Panc1 (cell line): ENCODE measurements at regions not wholly inside any gene's neighbourhood (a gene's known extent, or its start where the extent isn't known, plus 50 kb on each side); places are given as distances from the start of the nearest gene placed in this dataset.

Source experiments
- ATAC-seq: fragments of 200-7000 bp; cut with Tn5 transposase; 2 replicates; pipeline ENCODE4 v1.9.1; 2020; ENCODE audit warnings: mild to moderate bottlenecking, moderate library complexity
- BruUV-seq: library from RNA; stranded (reverse); fragments of 400-500 nt; replicated peaks from 2 replicates; lab custom pipeline; 2021; lab: Mats Ljungman, UMichigan
- CTCF ChIA-PET: fragments of 300-600 bp; sonication (Branson Sonifier 250); formaldehyde crosslinking; loops from one replicate; lab custom pipeline; 2022; ENCODE audit warnings: antibody characterized with exemption; lab: Charles Lee
- POLR2A ChIA-PET: fragments of 300-600 bp; sonication (Branson Sonifier 250); formaldehyde crosslinking; loops from one replicate; lab custom pipeline; 2022; ENCODE audit warnings: antibody characterized with exemption; lab: Charles Lee
- DNase-seq: peaks from one replicate; pipeline ENCODE4 v3.0.0-alpha.2; 2010; ENCODE audit warnings: low read depth, low spot score
- H3K27ac ChIP-seq: 2 replicates; pipeline ENCODE4 v1.5.1; 2011; ENCODE audit warnings: mild to moderate bottlenecking, low read length, inconsistent platforms
- H3K27me3 ChIP-seq: fragments of 200-500 bp; sonication (Bioruptor generic); 2 replicates; pipeline ENCODE4 v1.6.0; 2014; ENCODE audit warnings: low read length, inconsistent platforms; ENCODE audit not compliant: control insufficient read depth, insufficient read depth
- H3K36me3 ChIP-seq: fragments of 200-500 bp; sonication (Bioruptor generic); 2 replicates; pipeline ENCODE4 v1.5.1; 2014; ENCODE audit warnings: inconsistent platforms, mild to moderate bottlenecking, low read length, moderate library complexity; ENCODE audit not compliant: control insufficient read depth, insufficient read depth
- H3K4me1 ChIP-seq: 2 replicates; pipeline ENCODE4 v1.5.1; 2011; ENCODE audit warnings: inconsistent platforms, mild to moderate bottlenecking, low read length, moderate library complexity; ENCODE audit not compliant: control insufficient read depth, insufficient read depth
- H3K4me3 ChIP-seq, 2 experiments: 2 replicates each; pipeline ENCODE4 v1.5.1; 2011 to 2012; ENCODE audit warnings: low read depth in 2 of 2, low read length in 2 of 2, mild to moderate bottlenecking in 2 of 2, inconsistent platforms in 1 of 2, moderate library complexity in 1 of 2
- H3K9me3 ChIP-seq: fragments of 200-500 bp; sonication (Bioruptor generic); 2 replicates; pipeline ENCODE4 v1.5.1; 2014; ENCODE audit warnings: low read depth, mild to moderate bottlenecking, inconsistent platforms, low read length, moderate library complexity; ENCODE audit not compliant: control insufficient read depth, insufficient read depth
- POLR2AphosphoS5 ChIP-seq: IDR thresholded peaks from 2 replicates; pipeline ENCODE4 v1.6.1; 2012; ENCODE audit warnings: mild to moderate bottlenecking, low read depth, low read length, moderate library complexity
- SIN3A ChIP-seq: IDR thresholded peaks from 2 replicates; pipeline ENCODE4 v1.6.1; 2012; ENCODE audit warnings: low read depth, mild to moderate bottlenecking, low read length, moderate library complexity, borderline replicate concordance; ENCODE audit not compliant: insufficient read depth
- TCF7L2 ChIP-seq: IDR thresholded peaks from 2 replicates; pipeline ENCODE4 v1.6.1; 2011; ENCODE audit warnings: mild to moderate bottlenecking, low read depth, low read length, inconsistent platforms
- in situ Hi-C: cut with HindIII; loops from 2 replicates; pipeline ENCODE4 v1.10.0; 2016; ENCODE audit warnings: low sequenced_read_pairs, low pct_unique_long_range_greater_than_20kb
- intact Hi-C: fragments of 100-400 bp; cut with micrococcal nuclease; formaldehyde crosslinking; loops from one replicate; pipeline ENCODE4 v1.10.0; 2022; ENCODE audit not compliant: unreplicated experiment
- TF ChIP-seq, protein P1 (sequence below): fragments of 450-650 bp; IDR thresholded peaks from 2 replicates; pipeline ENCODE4 v1.5.1; 2017; ENCODE audit warnings: mild to moderate bottlenecking
- TF ChIP-seq, protein P2 (sequence below), 2 experiments: IDR thresholded peaks; 2 replicates each; pipeline ENCODE4 v1.6.1; 2011 to 2012; ENCODE audit warnings: low read depth in 2 of 2, control low read depth in 1 of 2, low read length in 1 of 2, mild to moderate bottlenecking in 1 of 2, moderate library complexity in 1 of 2; ENCODE audit not compliant: insufficient read depth in 1 of 2

DNA sequence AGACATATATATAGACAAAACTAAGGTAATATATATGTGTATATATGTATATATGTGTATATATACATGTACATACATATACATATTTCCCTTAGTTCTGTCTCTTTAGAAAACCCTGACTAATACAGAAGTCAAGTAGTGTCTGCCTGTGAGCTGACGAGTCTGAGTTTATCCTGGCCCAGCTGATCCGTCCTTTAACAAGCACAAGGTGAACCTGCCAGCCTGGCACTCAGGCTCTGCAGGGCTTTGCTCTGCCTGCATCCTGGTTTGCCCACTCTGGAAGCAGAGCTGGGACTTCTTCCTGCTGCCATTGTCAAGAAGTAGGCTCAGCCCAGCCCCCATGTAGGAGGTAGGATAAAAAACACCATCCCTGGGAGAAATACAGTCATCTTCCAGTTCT lies 388.0 kb downstream of the ICE1 start:
- Histone ChIP-seq H3K36me3 (no peaks in the 10 kb centered on the region), H3K27me3 (no peaks in the 10 kb centered on the region), H3K27ac (no peak overlapping the region), H3K4me1 (no peaks in the 10 kb centered on the region), H3K9me3 (no peaks in the 10 kb centered on the region), H3K4me3 (no peak overlapping the region)
- in situ Hi-C loops (no loop called here), intact Hi-C loops (no loop called here)
- ChIA-PET CTCF (no interaction called here), POLR2A (no interaction called here)
- TF ChIP-seq, protein P1, sequence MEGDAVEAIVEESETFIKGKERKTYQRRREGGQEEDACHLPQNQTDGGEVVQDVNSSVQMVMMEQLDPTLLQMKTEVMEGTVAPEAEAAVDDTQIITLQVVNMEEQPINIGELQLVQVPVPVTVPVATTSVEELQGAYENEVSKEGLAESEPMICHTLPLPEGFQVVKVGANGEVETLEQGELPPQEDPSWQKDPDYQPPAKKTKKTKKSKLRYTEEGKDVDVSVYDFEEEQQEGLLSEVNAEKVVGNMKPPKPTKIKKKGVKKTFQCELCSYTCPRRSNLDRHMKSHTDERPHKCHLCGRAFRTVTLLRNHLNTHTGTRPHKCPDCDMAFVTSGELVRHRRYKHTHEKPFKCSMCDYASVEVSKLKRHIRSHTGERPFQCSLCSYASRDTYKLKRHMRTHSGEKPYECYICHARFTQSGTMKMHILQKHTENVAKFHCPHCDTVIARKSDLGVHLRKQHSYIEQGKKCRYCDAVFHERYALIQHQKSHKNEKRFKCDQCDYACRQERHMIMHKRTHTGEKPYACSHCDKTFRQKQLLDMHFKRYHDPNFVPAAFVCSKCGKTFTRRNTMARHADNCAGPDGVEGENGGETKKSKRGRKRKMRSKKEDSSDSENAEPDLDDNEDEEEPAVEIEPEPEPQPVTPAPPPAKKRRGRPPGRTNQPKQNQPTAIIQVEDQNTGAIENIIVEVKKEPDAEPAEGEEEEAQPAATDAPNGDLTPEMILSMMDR = no peak
- TF ChIP-seq TCF7L2 = no peak
- TF ChIP-seq POLR2AphosphoS5 = no peak
- no peak for TF ChIP-seq SIN3A
- TF ChIP-seq, protein P2, sequence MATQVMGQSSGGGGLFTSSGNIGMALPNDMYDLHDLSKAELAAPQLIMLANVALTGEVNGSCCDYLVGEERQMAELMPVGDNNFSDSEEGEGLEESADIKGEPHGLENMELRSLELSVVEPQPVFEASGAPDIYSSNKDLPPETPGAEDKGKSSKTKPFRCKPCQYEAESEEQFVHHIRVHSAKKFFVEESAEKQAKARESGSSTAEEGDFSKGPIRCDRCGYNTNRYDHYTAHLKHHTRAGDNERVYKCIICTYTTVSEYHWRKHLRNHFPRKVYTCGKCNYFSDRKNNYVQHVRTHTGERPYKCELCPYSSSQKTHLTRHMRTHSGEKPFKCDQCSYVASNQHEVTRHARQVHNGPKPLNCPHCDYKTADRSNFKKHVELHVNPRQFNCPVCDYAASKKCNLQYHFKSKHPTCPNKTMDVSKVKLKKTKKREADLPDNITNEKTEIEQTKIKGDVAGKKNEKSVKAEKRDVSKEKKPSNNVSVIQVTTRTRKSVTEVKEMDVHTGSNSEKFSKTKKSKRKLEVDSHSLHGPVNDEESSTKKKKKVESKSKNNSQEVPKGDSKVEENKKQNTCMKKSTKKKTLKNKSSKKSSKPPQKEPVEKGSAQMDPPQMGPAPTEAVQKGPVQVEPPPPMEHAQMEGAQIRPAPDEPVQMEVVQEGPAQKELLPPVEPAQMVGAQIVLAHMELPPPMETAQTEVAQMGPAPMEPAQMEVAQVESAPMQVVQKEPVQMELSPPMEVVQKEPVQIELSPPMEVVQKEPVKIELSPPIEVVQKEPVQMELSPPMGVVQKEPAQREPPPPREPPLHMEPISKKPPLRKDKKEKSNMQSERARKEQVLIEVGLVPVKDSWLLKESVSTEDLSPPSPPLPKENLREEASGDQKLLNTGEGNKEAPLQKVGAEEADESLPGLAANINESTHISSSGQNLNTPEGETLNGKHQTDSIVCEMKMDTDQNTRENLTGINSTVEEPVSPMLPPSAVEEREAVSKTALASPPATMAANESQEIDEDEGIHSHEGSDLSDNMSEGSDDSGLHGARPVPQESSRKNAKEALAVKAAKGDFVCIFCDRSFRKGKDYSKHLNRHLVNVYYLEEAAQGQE (IDR thresholded peaks at IDR 0.05; ENCODE audit: insufficient read depth in 1 of 2, low read depth in 2 of 2, low read length in 1 of 2) = no peak
- ATAC-seq = no peak
- DNase-seq = no peak
- no TSS peak for BruUV-seq

DNA sequence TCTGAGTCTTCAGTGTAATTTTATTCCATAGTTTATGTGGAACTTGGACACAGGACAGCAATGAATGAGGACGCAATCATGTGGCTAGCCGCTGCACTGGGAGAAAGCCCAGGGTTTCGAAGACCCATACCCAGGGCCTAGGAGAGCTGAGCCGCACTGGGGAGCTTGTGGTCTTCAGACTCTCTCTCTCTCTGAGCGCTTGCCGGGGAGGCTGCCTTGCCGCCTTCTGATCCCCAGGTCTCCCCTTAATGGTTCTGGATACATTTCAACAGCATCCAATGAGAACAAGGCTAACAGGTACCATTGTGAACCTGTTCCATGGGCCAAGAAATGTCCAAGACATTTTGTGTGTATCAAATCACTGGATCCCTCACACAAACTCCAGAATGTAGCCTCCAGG lies 383.4 kb downstream of the ICE1 start:
- TF ChIP-seq, protein P2 (IDR thresholded peaks at IDR 0.05; ENCODE audit: insufficient read depth in 1 of 2, low read depth in 2 of 2, low read length in 1 of 2) = no peak
- TF ChIP-seq SIN3A (no peak), TCF7L2 (no peak), POLR2AphosphoS5 (no peak)
- TF ChIP-seq, protein P1 = no peak
- Histone ChIP-seq H3K36me3 (no peaks in the 10 kb centered on the region), H3K9me3 (no peaks in the 10 kb centered on the region), H3K27ac (no peak overlapping the region), H3K4me1 (no peaks in the 10 kb centered on the region), H3K27me3 (no peaks in the 10 kb centered on the region), H3K4me3 (no peak overlapping the region)
- no peak for ATAC-seq
- intact Hi-C loops (no loop called here), in situ Hi-C loops (no loop called here)
- POLR2A ChIA-PET = no interaction called here
- BruUV-seq = no TSS peak
- no peak for DNase-seq
- CTCF ChIA-PET = no interaction called here
